HCT116 (cell line): ENCODE measurements at regions not wholly inside any gene's neighbourhood (a gene's known extent, or its start where the extent isn't known, plus 50 kb on each side); places are given as distances from the start of the nearest gene placed in this dataset.

Experiments
- ATAC-seq: fragments of 200-7000 bp; cut with Tn5 transposase; 2 replicates; pipeline ENCODE4 v1.9.1; 2020; ENCODE audit warnings: mild to moderate bottlenecking, moderate library complexity
- BruUV-seq: library from RNA; stranded (reverse); fragments of 400-500 nt; replicated peaks from 2 replicates; lab custom pipeline; 2021; lab: Mats Ljungman, UMichigan
- CTCF ChIA-PET: fragments of 300-600 bp; sonication (Branson Sonifier 250); formaldehyde crosslinking; loops from one replicate; lab custom pipeline; 2021; ENCODE audit warnings: antibody characterized with exemption; lab: Charles Lee
- POLR2A ChIA-PET: fragments of 300-600, 350-600 bp; sonication (Branson Sonifier 250); formaldehyde crosslinking; loops from one replicate; lab custom pipeline; 2021; ENCODE audit warnings: antibody characterized with exemption; lab: Charles Lee
- RAD21 ChIA-PET, 2 experiments: fragments of 300-600 bp; sonication (Branson Sonifier 250); formaldehyde crosslinking; loops; one replicate each; lab custom pipeline; 2023; ENCODE audit warnings: low total read pairs in 2 of 2; ENCODE audit not compliant: uncharacterized antibody in 2 of 2, unreplicated experiment in 2 of 2, low non-redundant PET in 1 of 2; lab: Charles Lee
- DNase-seq: peaks from one replicate; pipeline ENCODE4 v3.0.0-alpha.2; 2010; ENCODE audit warnings: low read depth, low spot score
- H2AFZ ChIP-seq: fragments of 200-600 bp; shearing (Covaris generic), sonication (generic); 2 replicates; pipeline ENCODE4 v1.6.1; 2017; ENCODE audit warnings: low read depth, mixed run types, mixed read lengths, antibody characterized with exemption, low read length; ENCODE audit not compliant: poor library complexity, severe bottlenecking
- H3K27ac ChIP-seq: 2 replicates; pipeline ENCODE4 v1.5.1; 2012; ENCODE audit warnings: low read depth, low read length
- H3K27me3 ChIP-seq: fragments of 200-600 bp; sonication (generic); 2 replicates; pipeline ENCODE4 v1.6.1; 2016; ENCODE audit warnings: mixed run types, low read length, mixed read lengths; ENCODE audit not compliant: insufficient read depth
- H3K36me3 ChIP-seq, 2 experiments: fragments of 200-500 bp in 1 of 2; fragments of 200-600 bp in 1 of 2; sonication (Bioruptor generic) in 1 of 2; sonication (generic) in 1 of 2; 2 replicates each; pipeline versions ENCODE4 v1.5.1 to v1.6.1; 2014 to 2016; ENCODE audit warnings: low read length in 2 of 2, inconsistent platforms in 1 of 2, mixed read lengths in 1 of 2, mixed run types in 1 of 2; ENCODE audit not compliant: insufficient read depth in 2 of 2, control insufficient read depth in 1 of 2
- H3K4me1 ChIP-seq, 2 experiments: fragments of 200-600 bp in 1 of 2; sonication (generic) in 1 of 2; 2 replicates each; pipeline versions ENCODE4 v1.5.1 to v1.6.1; 2012 to 2017; ENCODE audit warnings: low read length in 2 of 2, inconsistent platforms in 1 of 2, mild to moderate bottlenecking in 1 of 2, mixed read lengths in 1 of 2, mixed run types in 1 of 2, moderate library complexity in 1 of 2; ENCODE audit not compliant: insufficient read depth in 2 of 2, control insufficient read depth in 1 of 2
- H3K4me2 ChIP-seq: fragments of 200-600 bp; sonication (generic); 2 replicates; pipeline ENCODE4 v1.6.1; 2017; ENCODE audit warnings: mixed run types, low read length, mixed read lengths
- H3K4me3 ChIP-seq, 2 experiments: fragments of 200-600 bp in 1 of 2; sonication (generic) in 1 of 2; replicated peaks in 1 of 2; 2 replicates each; pipeline ENCODE4 v1.5.1; 2011 to 2016; ENCODE audit warnings: low read length in 2 of 2, control low read depth in 1 of 2, low read depth in 1 of 2, mild to moderate bottlenecking in 1 of 2, mixed read lengths in 1 of 2, mixed run types in 1 of 2
- H3K79me2 ChIP-seq: fragments of 200-600 bp; sonication (generic); 2 replicates; pipeline ENCODE4 v1.6.1; 2017; ENCODE audit warnings: mild to moderate bottlenecking, mixed run types, low read length, moderate library complexity, mixed read lengths; ENCODE audit not compliant: insufficient read depth
- H3K9ac ChIP-seq: fragments of 200-600 bp; sonication (generic); 2 replicates; pipeline ENCODE4 v1.6.1; 2016; ENCODE audit warnings: low read length, mixed read lengths
- H3K9me2 ChIP-seq: fragments of 200-600 bp; sonication (generic), shearing (Covaris generic); 2 replicates; pipeline ENCODE4 v1.6.1; 2017; ENCODE audit warnings: mixed run types, mild to moderate bottlenecking, moderate library complexity; ENCODE audit not compliant: insufficient read depth
- H3K9me3 ChIP-seq, 2 experiments: fragments of 200-500 bp in 1 of 2; fragments of 200-600 bp in 1 of 2; sonication (Bioruptor generic) in 1 of 2; sonication (generic) in 1 of 2; 2 replicates each; pipeline ENCODE4 v1.6.1; 2014 to 2017; ENCODE audit warnings: low read length in 2 of 2, mixed read lengths in 2 of 2, inconsistent platforms in 1 of 2, low read depth in 1 of 2, mild to moderate bottlenecking in 1 of 2, mixed run types in 1 of 2, moderate library complexity in 1 of 2; ENCODE audit not compliant: control insufficient read depth in 1 of 2, insufficient read depth in 1 of 2
- H4K20me1 ChIP-seq: fragments of 200-600 bp; sonication (generic), shearing (Covaris generic); 2 replicates; pipeline ENCODE4 v1.6.1; 2017; ENCODE audit warnings: mixed run types, mild to moderate bottlenecking, moderate library complexity; ENCODE audit not compliant: insufficient read depth
- EGR1 ChIP-seq: IDR thresholded peaks from 2 replicates; pipeline ENCODE4 v1.6.1; 2012; ENCODE audit warnings: low read depth
- ELF1 ChIP-seq: IDR thresholded peaks from 2 replicates; pipeline ENCODE4 v1.6.1; 2012; ENCODE audit warnings: low read depth, borderline replicate concordance
- EZH2 ChIP-seq: fragments of 200-600 bp; sonication (generic); IDR thresholded peaks from 2 replicates; pipeline ENCODE4 v1.6.1; 2017; ENCODE audit warnings: antibody characterized with exemption, mixed run types
- POLR2A ChIP-seq: IDR thresholded peaks from 2 replicates; pipeline ENCODE4 v1.7.0; 2011; ENCODE audit warnings: borderline replicate concordance; ENCODE audit not compliant: insufficient read depth, insufficient read length; ENCODE audit errors: extremely low read depth
- RAD21 ChIP-seq: IDR thresholded peaks from 2 replicates; pipeline ENCODE4 v1.6.1; 2012; ENCODE audit warnings: low read depth, mild to moderate bottlenecking
- SIN3A ChIP-seq: IDR thresholded peaks from 2 replicates; pipeline ENCODE4 v1.6.1; 2012; ENCODE audit warnings: low read depth
- SRF ChIP-seq: IDR thresholded peaks from 2 replicates; pipeline ENCODE4 v1.6.1; 2012; ENCODE audit warnings: low read depth
- YY1 ChIP-seq: IDR thresholded peaks from 2 replicates; pipeline ENCODE4 v1.6.1; 2011; ENCODE audit warnings: low read length, low read depth, moderate library complexity, mild to moderate bottlenecking; ENCODE audit not compliant: insufficient replicate concordance; ENCODE audit errors: extremely low read depth
- ZFX ChIP-seq: fragments of 450-650 bp; IDR thresholded peaks from 2 replicates; pipeline ENCODE4 v1.6.1; 2017
- ZNF274 ChIP-seq: fragments of 200-500 bp; sonication (Bioruptor generic); IDR thresholded peaks from 2 replicates; pipeline ENCODE4 v1.6.1; 2014; ENCODE audit warnings: mild to moderate bottlenecking, low read depth, low read length, inconsistent platforms
- intact Hi-C: fragments of 100-400 bp; cut with micrococcal nuclease; formaldehyde crosslinking; loops from 2 replicates; pipeline ENCODE4 v1.10.0; 2022
- TF ChIP-seq, protein P1 (sequence below): IDR thresholded peaks from 2 replicates; pipeline ENCODE4 v1.6.1; 2012; ENCODE audit warnings: low read depth
- TF ChIP-seq, protein P2 (sequence below): IDR thresholded peaks from 2 replicates; pipeline ENCODE4 v1.6.1; 2011; ENCODE audit warnings: mild to moderate bottlenecking, low read length, moderate library complexity; ENCODE audit not compliant: insufficient replicate concordance; ENCODE audit errors: extremely low read depth

DNA sequence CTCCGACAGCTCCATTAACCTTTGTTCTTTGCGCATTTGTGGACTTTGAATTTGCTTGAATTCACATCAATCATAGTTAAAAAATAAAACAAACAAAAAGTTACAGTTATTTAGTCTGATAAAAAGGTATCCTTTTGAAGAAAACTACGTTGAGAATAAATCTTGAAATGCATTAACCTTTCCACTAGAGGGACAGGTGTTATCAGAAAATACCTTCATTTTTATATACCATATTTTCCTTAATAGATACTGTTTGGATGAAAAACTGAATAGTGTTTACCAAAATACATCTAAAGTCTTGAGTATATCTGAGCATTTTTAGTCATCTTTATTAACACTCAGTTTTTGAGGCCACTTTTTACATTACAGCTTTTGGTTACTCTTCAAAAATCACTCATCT lies 371.9 kb downstream of the ZWINT start:
- H3K79me2 ChIP-seq: no peaks in the 10 kb centered on the region
- DNase-seq: no peak
- intact Hi-C loops: no loop called here
- H3K9ac ChIP-seq: no peak overlapping the region
- no peaks in the 10 kb centered on the region for H3K4me1 ChIP-seq
- no TSS peak for BruUV-seq
- H4K20me1 ChIP-seq: no peaks in the 10 kb centered on the region
- no peak overlapping the region for H3K27ac ChIP-seq
- ChIA-PET POLR2A (no interaction called here), CTCF (no interaction called here), RAD21 (no interaction called here)
- H3K4me2 ChIP-seq: no peak overlapping the region
- no peaks in the 10 kb centered on the region for H3K27me3 ChIP-seq
- H3K36me3 ChIP-seq: no peaks in the 10 kb centered on the region
- no peak overlapping the region for H2AFZ ChIP-seq
- no peak overlapping the region for H3K4me3 ChIP-seq
- H3K9me2 ChIP-seq: no peaks in the 10 kb centered on the region
- ATAC-seq: no peak
- H3K9me3 ChIP-seq: peaks cover under 1 to 6% of the 10 kb centered on the region in 2 experiments; a peak in 2 of 4 replicates
- TF ChIP-seq, protein P1, sequence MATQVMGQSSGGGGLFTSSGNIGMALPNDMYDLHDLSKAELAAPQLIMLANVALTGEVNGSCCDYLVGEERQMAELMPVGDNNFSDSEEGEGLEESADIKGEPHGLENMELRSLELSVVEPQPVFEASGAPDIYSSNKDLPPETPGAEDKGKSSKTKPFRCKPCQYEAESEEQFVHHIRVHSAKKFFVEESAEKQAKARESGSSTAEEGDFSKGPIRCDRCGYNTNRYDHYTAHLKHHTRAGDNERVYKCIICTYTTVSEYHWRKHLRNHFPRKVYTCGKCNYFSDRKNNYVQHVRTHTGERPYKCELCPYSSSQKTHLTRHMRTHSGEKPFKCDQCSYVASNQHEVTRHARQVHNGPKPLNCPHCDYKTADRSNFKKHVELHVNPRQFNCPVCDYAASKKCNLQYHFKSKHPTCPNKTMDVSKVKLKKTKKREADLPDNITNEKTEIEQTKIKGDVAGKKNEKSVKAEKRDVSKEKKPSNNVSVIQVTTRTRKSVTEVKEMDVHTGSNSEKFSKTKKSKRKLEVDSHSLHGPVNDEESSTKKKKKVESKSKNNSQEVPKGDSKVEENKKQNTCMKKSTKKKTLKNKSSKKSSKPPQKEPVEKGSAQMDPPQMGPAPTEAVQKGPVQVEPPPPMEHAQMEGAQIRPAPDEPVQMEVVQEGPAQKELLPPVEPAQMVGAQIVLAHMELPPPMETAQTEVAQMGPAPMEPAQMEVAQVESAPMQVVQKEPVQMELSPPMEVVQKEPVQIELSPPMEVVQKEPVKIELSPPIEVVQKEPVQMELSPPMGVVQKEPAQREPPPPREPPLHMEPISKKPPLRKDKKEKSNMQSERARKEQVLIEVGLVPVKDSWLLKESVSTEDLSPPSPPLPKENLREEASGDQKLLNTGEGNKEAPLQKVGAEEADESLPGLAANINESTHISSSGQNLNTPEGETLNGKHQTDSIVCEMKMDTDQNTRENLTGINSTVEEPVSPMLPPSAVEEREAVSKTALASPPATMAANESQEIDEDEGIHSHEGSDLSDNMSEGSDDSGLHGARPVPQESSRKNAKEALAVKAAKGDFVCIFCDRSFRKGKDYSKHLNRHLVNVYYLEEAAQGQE: no peak
- TF ChIP-seq RAD21 (no peak), ELF1 (no peak), EZH2 (no peak)

DNA sequence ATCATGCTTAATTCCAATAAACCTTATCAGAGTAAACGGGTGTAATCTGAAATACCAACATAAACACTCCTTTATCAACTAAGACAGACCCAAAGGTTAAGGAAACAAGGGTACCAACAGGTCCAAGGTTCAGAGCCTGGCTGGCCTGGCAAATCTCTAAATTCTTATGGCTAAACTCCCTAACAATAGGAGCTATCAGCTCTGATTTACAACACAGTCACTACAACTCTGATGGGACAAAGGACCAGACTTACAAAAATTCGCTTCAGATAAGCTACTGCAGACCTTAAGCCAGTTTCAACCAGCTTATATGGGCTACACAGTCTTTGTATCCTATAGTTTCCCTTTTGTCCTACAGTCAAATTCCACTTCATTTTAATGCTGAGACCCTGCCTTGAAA lies 381.9 kb downstream of the ZWINT start:
- Histone ChIP-seq H3K4me2 (no peak overlapping the region), H3K79me2 (no peaks in the 10 kb centered on the region), H3K27ac (no peak overlapping the region), H3K4me3 (no peak overlapping the region), H3K36me3 (no peaks in the 10 kb centered on the region), H3K4me1 (no peaks in the 10 kb centered on the region), H2AFZ (no peak overlapping the region), H3K9me3 (peaks cover 7 to 9% of the 10 kb centered on the region in 2 experiments; a peak in 3 of 4 replicates), H3K9me2 (no peaks in the 10 kb centered on the region), H3K9ac (no peak overlapping the region), H4K20me1 (no peaks in the 10 kb centered on the region), H3K27me3 (no peaks in the 10 kb centered on the region)
- CTCF ChIA-PET: no interaction called here
- no peak for ATAC-seq
- intact Hi-C loops: no loop called here
- DNase-seq: no peak
- no TSS peak for BruUV-seq
- RAD21 ChIA-PET: no interaction called here
- TF ChIP-seq POLR2A: no peak
- TF ChIP-seq, protein P2, sequence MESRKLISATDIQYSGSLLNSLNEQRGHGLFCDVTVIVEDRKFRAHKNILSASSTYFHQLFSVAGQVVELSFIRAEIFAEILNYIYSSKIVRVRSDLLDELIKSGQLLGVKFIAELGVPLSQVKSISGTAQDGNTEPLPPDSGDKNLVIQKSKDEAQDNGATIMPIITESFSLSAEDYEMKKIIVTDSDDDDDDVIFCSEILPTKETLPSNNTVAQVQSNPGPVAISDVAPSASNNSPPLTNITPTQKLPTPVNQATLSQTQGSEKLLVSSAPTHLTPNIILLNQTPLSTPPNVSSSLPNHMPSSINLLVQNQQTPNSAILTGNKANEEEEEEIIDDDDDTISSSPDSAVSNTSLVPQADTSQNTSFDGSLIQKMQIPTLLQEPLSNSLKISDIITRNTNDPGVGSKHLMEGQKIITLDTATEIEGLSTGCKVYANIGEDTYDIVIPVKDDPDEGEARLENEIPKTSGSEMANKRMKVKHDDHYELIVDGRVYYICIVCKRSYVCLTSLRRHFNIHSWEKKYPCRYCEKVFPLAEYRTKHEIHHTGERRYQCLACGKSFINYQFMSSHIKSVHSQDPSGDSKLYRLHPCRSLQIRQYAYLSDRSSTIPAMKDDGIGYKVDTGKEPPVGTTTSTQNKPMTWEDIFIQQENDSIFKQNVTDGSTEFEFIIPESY: no peak
- no peak for TF ChIP-seq YY1
- no peak for TF ChIP-seq SIN3A
- no peak for TF ChIP-seq SRF
- no peak for TF ChIP-seq ZFX
- TF ChIP-seq EGR1: no peak
- no peak for TF ChIP-seq ZNF274
- POLR2A ChIA-PET: no interaction called here
